ENCODE measurements at regions not wholly inside any gene's neighbourhood (a gene's known extent, or its start where the extent isn't known, plus 50 kb on each side); places are given as distances from the start of the nearest gene placed in this dataset.

- no peak overlapping the region for H3K27ac ChIP-seq
- DNase-seq (ENCODE audit: low spot score) = no peak
- H3K27me3 ChIP-seq (replicated peaks; ENCODE audit: insufficient read depth) = no peaks in the 10 kb centered on the region
Observed at GRCh38 chr2:8496617-8497016, 185.2 kb upstream of the ID2 start.

GRCh38 chr2:8498994-8499393 is 182.9 kb upstream of the ID2 start:
- DNase-seq (ENCODE audit: low spot score) = no peak
- no peak for TF ChIP-seq CTCF (IDR thresholded peaks at IDR 0.05)
- Histone ChIP-seq H3K4me1 (ENCODE audit: control insufficient read depth in 1 of 2, low read depth in 2 of 2) (no peaks in the 10 kb centered on the region), H3K4me3 (no peak overlapping the region), H3K36me3 (no peaks in the 10 kb centered on the region), H3K27ac (no peak overlapping the region), H3K27me3 (replicated peaks; ENCODE audit: insufficient read depth) (no peaks in the 10 kb centered on the region), H3K9me3 (no peaks in the 10 kb centered on the region)
- no peak for ATAC-seq (ENCODE audit: insufficient number of reproducible peaks, low FRiP score, low read depth)

More at GRCh38 chr2:8496617-8497016, 185.2 kb upstream of the ID2 start:
- Histone ChIP-seq H3K4me1 (ENCODE audit: control insufficient read depth in 1 of 2, low read depth in 2 of 2) (no peaks in the 10 kb centered on the region), H3K4me3 (no peak overlapping the region), H3K36me3 (no peaks in the 10 kb centered on the region), H3K9me3 (no peaks in the 10 kb centered on the region)
- no peak for ATAC-seq (ENCODE audit: insufficient number of reproducible peaks, low FRiP score, low read depth)
- TF ChIP-seq CTCF (IDR thresholded peaks at IDR 0.05) = no peak

- no peak for TF ChIP-seq CTCF (IDR thresholded peaks at IDR 0.05)
- no peak for ATAC-seq (ENCODE audit: insufficient number of reproducible peaks, low FRiP score, low read depth)
Observed at GRCh38 chr2:8500124-8501054, 181.5 kb upstream of the ID2 start.

DNA sequence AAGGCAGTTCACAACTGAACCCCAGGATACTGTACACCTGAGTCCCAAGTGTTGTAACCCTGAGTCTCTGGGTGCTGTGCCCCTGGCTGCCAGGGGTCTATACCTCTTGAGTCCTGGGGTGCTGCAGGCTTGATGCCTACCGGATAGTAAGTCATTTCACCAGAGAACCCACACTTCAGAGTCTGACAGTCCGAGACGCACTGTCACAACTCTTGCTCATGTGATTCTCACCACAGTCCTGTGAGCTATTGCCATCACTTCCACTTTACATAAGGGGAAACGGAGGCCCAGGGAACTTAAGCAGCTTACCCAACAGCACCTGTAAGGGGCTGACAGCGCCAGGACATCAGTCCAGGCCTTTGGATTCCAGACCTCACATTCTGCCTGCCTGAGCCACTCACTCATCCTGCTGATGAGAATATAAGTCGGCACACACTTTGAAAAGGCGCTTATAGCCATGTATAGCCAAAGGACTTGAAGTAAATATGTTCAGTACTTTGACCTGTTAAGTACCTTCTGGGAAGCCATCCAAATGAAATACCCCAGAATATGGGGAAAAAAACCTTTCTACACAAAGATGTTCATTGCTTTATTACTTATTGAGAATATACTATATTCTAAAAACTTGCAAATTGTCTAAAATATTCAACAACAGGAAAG is 180.7 kb upstream of the ID2 start:
- Histone ChIP-seq H3K4me1 (ENCODE audit: control insufficient read depth in 1 of 2, low read depth in 2 of 2) (no peaks in the 10 kb centered on the region), H3K9me3 (no peaks in the 10 kb centered on the region), H3K27ac (no peak overlapping the region), H3K4me3 (no peak overlapping the region), H3K27me3 (replicated peaks; ENCODE audit: insufficient read depth) (no peaks in the 10 kb centered on the region), H3K36me3 (no peaks in the 10 kb centered on the region)
- ATAC-seq (ENCODE audit: insufficient number of reproducible peaks, low FRiP score, low read depth) (no peak), DNase-seq (ENCODE audit: low spot score) (no peak)
- no peak for TF ChIP-seq CTCF (IDR thresholded peaks at IDR 0.05)

More at GRCh38 chr2:8500124-8501054, 181.5 kb upstream of the ID2 start:
- no peak overlapping the region for H3K27ac ChIP-seq
- no peak overlapping the region for H3K4me3 ChIP-seq
- no peaks in the 10 kb centered on the region for H3K36me3 ChIP-seq
- H3K27me3 ChIP-seq (replicated peaks; ENCODE audit: insufficient read depth) = no peaks in the 10 kb centered on the region
- no peaks in the 10 kb centered on the region for H3K9me3 ChIP-seq
- no peaks in the 10 kb centered on the region for H3K4me1 ChIP-seq (ENCODE audit: control insufficient read depth in 1 of 2, low read depth in 2 of 2)
- DNase-seq (ENCODE audit: low spot score) = no peak

DNA sequence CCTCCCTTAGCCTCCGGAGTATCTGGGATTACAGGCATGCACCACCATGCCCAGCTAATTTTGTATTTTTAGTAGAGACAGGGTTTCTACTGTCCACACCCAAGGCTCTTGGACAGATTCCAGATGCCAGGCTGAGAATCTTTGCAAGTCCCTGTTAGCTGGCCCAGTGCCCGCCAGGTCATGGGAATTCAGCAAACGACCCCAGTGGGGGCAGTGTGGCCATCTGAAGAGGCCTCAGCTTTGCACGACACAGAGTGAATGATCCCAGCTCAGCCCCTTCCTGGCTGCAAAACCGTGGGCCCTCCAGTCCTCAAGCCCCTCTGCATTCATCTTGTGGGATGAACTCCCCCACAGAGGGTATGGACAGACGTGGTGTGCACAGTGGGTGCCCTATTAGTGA is 179.5 kb upstream of the ID2 start:
- no peaks in the 10 kb centered on the region for H3K27me3 ChIP-seq (replicated peaks; ENCODE audit: insufficient read depth)
- no peak overlapping the region for H3K4me3 ChIP-seq
- H3K4me1 ChIP-seq (ENCODE audit: control insufficient read depth in 1 of 2, low read depth in 2 of 2) = no peaks in the 10 kb centered on the region
- ATAC-seq (ENCODE audit: insufficient number of reproducible peaks, low FRiP score, low read depth) (no peak), DNase-seq (ENCODE audit: low spot score) (no peak)
- H3K36me3 ChIP-seq = no peaks in the 10 kb centered on the region
- no peak overlapping the region for H3K27ac ChIP-seq
- no peak for TF ChIP-seq CTCF (IDR thresholded peaks at IDR 0.05)
- no peaks in the 10 kb centered on the region for H3K9me3 ChIP-seq

Data from thoracic aorta (tissue), 2 donors.